H1 (cell line): ENCODE measurements at regions not wholly inside any gene's neighbourhood (a gene's known extent, or its start where the extent isn't known, plus 50 kb on each side); places are given as distances from the start of the nearest gene placed in this dataset.

Source experiments
- ATF2 ChIP-seq: IDR thresholded peaks from 2 replicates; pipeline ENCODE4 v1.6.1; 2012; ENCODE audit warnings: low read length, inconsistent platforms
- ATF3 ChIP-seq: IDR thresholded peaks from 2 replicates; pipeline ENCODE4 v1.6.1; 2011; ENCODE audit warnings: low read depth, mild to moderate bottlenecking, low read length; ENCODE audit not compliant: insufficient read depth
- HDAC2 ChIP-seq, 2 experiments: fragments of 300-600 bp in 1 of 2; sonication (generic) in 1 of 2; IDR thresholded peaks; 2 replicates each; pipeline ENCODE4 v1.6.1; 2011 to 2012; ENCODE audit warnings: low read depth in 2 of 2, low read length in 2 of 2, mild to moderate bottlenecking in 2 of 2, moderate library complexity in 2 of 2, borderline replicate concordance in 1 of 2, inconsistent platforms in 1 of 2

- TF ChIP-seq ATF3 (no peak), ATF2 (no peak), HDAC2 (IDR thresholded peaks at IDR 0.05; ENCODE audit: borderline replicate concordance in 1 of 2, low read depth in 2 of 2, low read length in 2 of 2) (no peak)
- TF ChIP-seq, all 59 proteins: peak for 3
Measured at GRCh38 chr11:119797123-119797611, 68.2 kb upstream of the NECTIN1 start (continued).
